Trophoblast cell (in vitro differentiated cells and primary cell): ENCODE measurements at regions not wholly inside any gene's neighbourhood (a gene's known extent, or its start where the extent isn't known, plus 50 kb on each side); places are given as distances from the start of the nearest gene placed in this dataset.

Source experiments
- DNase-seq, 2 donors: peaks; one replicate each; pipeline ENCODE4 v3.0.0-alpha.2; 2016
- H2AFZ ChIP-seq: 2 replicates; pipeline ENCODE4 v1.6.1; 2013; ENCODE audit warnings: low read length, moderate library complexity, mild to moderate bottlenecking; ENCODE audit not compliant: insufficient read depth, poor library complexity
- H2AK5ac ChIP-seq: 2 replicates; pipeline ENCODE4 v1.6.1; 2013; ENCODE audit warnings: mild to moderate bottlenecking, low read length
- H2BK120ac ChIP-seq: 2 replicates; pipeline ENCODE4 v1.6.1; 2013; ENCODE audit warnings: low read length, mild to moderate bottlenecking, moderate library complexity; ENCODE audit not compliant: insufficient read depth, poor library complexity
- H2BK12ac ChIP-seq: 2 replicates; pipeline ENCODE4 v1.6.1; 2013; ENCODE audit warnings: mild to moderate bottlenecking, low read length, moderate library complexity
- H2BK5ac ChIP-seq: 2 replicates; pipeline ENCODE4 v1.6.1; 2013; ENCODE audit warnings: low read length, low read depth, moderate library complexity, mild to moderate bottlenecking; ENCODE audit not compliant: poor library complexity
- H3K14ac ChIP-seq: 2 replicates; pipeline ENCODE4 v1.6.1; 2013; ENCODE audit warnings: mild to moderate bottlenecking, low read length
- H3K18ac ChIP-seq: 2 replicates; pipeline ENCODE4 v1.6.1; 2013; ENCODE audit warnings: mild to moderate bottlenecking, low read length
- H3K23ac ChIP-seq: 2 replicates; pipeline ENCODE4 v1.6.1; 2013; ENCODE audit warnings: low read length
- H3K27ac ChIP-seq: 2 replicates; pipeline ENCODE4 v1.5.1; 2013; ENCODE audit warnings: low read depth, mild to moderate bottlenecking, inconsistent platforms, low read length, moderate library complexity
- H3K27me3 ChIP-seq: 2 replicates; pipeline ENCODE4 v1.6.1; 2013; ENCODE audit warnings: inconsistent platforms, mild to moderate bottlenecking, low read length, moderate library complexity; ENCODE audit not compliant: insufficient read depth
- H3K36me3 ChIP-seq, 2 experiments: 1 replicate in 1 of 2; 2 replicates in 1 of 2; pipeline ENCODE4 v1.6.1; 2013; ENCODE audit warnings: low read length in 2 of 2, mild to moderate bottlenecking in 2 of 2, moderate library complexity in 1 of 2; ENCODE audit not compliant: insufficient read depth in 2 of 2, control insufficient read depth in 1 of 2
- H3K4ac ChIP-seq: 2 replicates; pipeline ENCODE4 v1.6.1; 2013; ENCODE audit warnings: low read depth, mild to moderate bottlenecking, low read length, moderate library complexity
- H3K4me1 ChIP-seq, 2 experiments: 1 replicate in 1 of 2; 2 replicates in 1 of 2; pipeline ENCODE4 v1.6.1; 2013; ENCODE audit warnings: low read length in 2 of 2, mild to moderate bottlenecking in 2 of 2, moderate library complexity in 1 of 2; ENCODE audit not compliant: insufficient read depth in 2 of 2, control insufficient read depth in 1 of 2
- H3K4me2 ChIP-seq: 2 replicates; pipeline ENCODE4 v1.6.1; 2013; ENCODE audit warnings: inconsistent platforms, mild to moderate bottlenecking, low read length, moderate library complexity
- H3K4me3 ChIP-seq: 2 replicates; pipeline ENCODE4 v1.5.1; 2013; ENCODE audit warnings: mild to moderate bottlenecking, low read depth, low read length, inconsistent platforms
- H3K79me1 ChIP-seq: one replicate; pipeline ENCODE4 v1.6.1; 2013; ENCODE audit warnings: low read length
- H3K79me2 ChIP-seq: 2 replicates; pipeline ENCODE4 v1.6.1; 2013; ENCODE audit warnings: low read length, mild to moderate bottlenecking; ENCODE audit not compliant: control insufficient read depth, insufficient read depth, poor library complexity
- H3K9ac ChIP-seq: 2 replicates; pipeline ENCODE4 v1.6.1; 2013; ENCODE audit warnings: mild to moderate bottlenecking, low read length
- H3K9me3 ChIP-seq: 2 replicates; pipeline ENCODE4 v1.6.1; 2013; ENCODE audit warnings: low read depth, mild to moderate bottlenecking, control low read depth, inconsistent platforms, low read length; ENCODE audit not compliant: insufficient read depth
- H4K12ac ChIP-seq: 2 replicates; pipeline ENCODE4 v1.6.1; 2013; ENCODE audit warnings: low read depth, mild to moderate bottlenecking, low read length, moderate library complexity
- H4K8ac ChIP-seq: 2 replicates; pipeline ENCODE4 v1.6.1; 2013; ENCODE audit warnings: low read depth, mild to moderate bottlenecking, low read length, moderate library complexity
- H4K91ac ChIP-seq: one replicate; pipeline ENCODE4 v1.6.1; 2013; ENCODE audit warnings: low read depth, mild to moderate bottlenecking, low read length, moderate library complexity
- WGBS: extraction: QIAGEN DNeasy Blood & Tissue Kit; methylation state at CpG from one replicate; pipeline ENCODE4 v1.1.7; 2013; ENCODE audit warnings: missing lambda C conversion rate; ENCODE audit not compliant: insufficient read length, insufficient coverage; ENCODE audit errors: extremely low coverage; 5-methylcytosine and 5-hydroxymethylcytosine counted together

DNA sequence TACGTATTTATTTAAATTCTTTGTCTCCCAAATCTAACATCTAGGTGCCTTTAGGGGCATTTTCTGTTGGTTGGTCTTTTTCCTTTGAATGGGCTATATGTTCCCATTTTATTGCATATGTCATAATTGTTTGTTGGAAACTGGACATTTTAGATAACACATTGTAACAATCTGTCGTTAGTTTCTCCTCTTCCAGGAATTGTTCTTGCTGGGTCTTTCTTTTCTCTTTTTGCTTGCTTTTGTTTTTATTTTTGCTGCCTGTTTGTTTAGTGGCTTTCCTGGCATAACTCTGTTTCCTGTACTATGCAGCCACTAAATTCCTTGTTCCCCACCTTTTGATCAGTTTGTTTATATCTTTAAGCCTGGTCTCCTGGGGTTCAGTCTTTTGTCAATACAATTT lies 244.3 kb upstream of the RTL1 start:
- Histone ChIP-seq H3K9ac (no peak overlapping the region), H3K27me3 (no peaks in the 10 kb centered on the region), H3K9me3 (no peaks in the 10 kb centered on the region), H4K8ac (no peak overlapping the region), H3K4me3 (no peak overlapping the region), H3K4me1 (no peaks in the 10 kb centered on the region), H3K79me2 (no peaks in the 10 kb centered on the region), H3K23ac (no peak overlapping the region), H3K14ac (no peak overlapping the region), H4K12ac (no peak overlapping the region), H2BK5ac (no peak overlapping the region), H3K27ac (no peak overlapping the region), H3K4ac (no peak overlapping the region), H3K18ac (no peak overlapping the region), H3K79me1 (no peaks in the 10 kb centered on the region), H2AFZ (no peak overlapping the region), H3K36me3 (no peaks in the 10 kb centered on the region), H3K4me2 (no peak overlapping the region), H2BK120ac (no peak overlapping the region), H2BK12ac (no peak overlapping the region), H4K91ac (no peak overlapping the region), H2AK5ac (no peak overlapping the region)
- WGBS, result no CpG with 5 or more reads among the region's 2 CpGs
- DNase-seq, result no peak

- Histone ChIP-seq H3K36me3 (no peaks in the 10 kb centered on the region), H3K4me2 (no peak overlapping the region), H3K9ac (peak overlapping the region; percentile 31), H2BK12ac (no peak overlapping the region), H3K4ac (no peak overlapping the region), H3K27ac (no peak overlapping the region), H3K27me3 (no peaks in the 10 kb centered on the region), H3K4me3 (no peak overlapping the region), H2AFZ (no peak overlapping the region), H4K8ac (no peak overlapping the region), H3K23ac (no peak overlapping the region), H3K18ac (no peak overlapping the region), H4K91ac (no peak overlapping the region), H3K9me3 (peaks cover 5% of the 10 kb centered on the region), H2BK5ac (no peak overlapping the region), H3K4me1 (no peaks in the 10 kb centered on the region), H4K12ac (no peak overlapping the region), H2AK5ac (no peak overlapping the region), H2BK120ac (no peak overlapping the region), H3K79me1 (no peaks in the 10 kb centered on the region), H3K79me2 (no peaks in the 10 kb centered on the region), H3K14ac (no peak overlapping the region)
- no peak for DNase-seq
- no CpG with 5 or more reads among the region's 6 CpGs for whole genome bisulfite sequencing
Measured at GRCh38 chr14:101150039-101150610, 246.6 kb upstream of the RTL1 start.

GRCh38 chr14:101151226-101151926 lies 247.9 kb upstream of the RTL1 start:
- no peak overlapping the region for H3K27ac ChIP-seq
- H2AFZ ChIP-seq, result no peak overlapping the region
- no peaks in the 10 kb centered on the region for H3K27me3 ChIP-seq
- no peaks in the 10 kb centered on the region for H3K79me1 ChIP-seq
- H3K4me2 ChIP-seq, result no peak overlapping the region
- no peak overlapping the region for H3K18ac ChIP-seq
- no peak overlapping the region for H4K12ac ChIP-seq
- no peaks in the 10 kb centered on the region for H3K36me3 ChIP-seq
- H2BK12ac ChIP-seq, result no peak overlapping the region
- H3K4me1 ChIP-seq, result no peaks in the 10 kb centered on the region
- H3K79me2 ChIP-seq, result no peaks in the 10 kb centered on the region
- no peak overlapping the region for H3K4ac ChIP-seq
- WGBS, result no CpG with 5 or more reads among the region's 28 CpGs
- H2AK5ac ChIP-seq, result no peak overlapping the region
- peaks cover 5% of the 10 kb centered on the region for H3K9me3 ChIP-seq
- no peak overlapping the region for H3K4me3 ChIP-seq
- no peak overlapping the region for H4K91ac ChIP-seq
- no peak overlapping the region for H4K8ac ChIP-seq
- no peak overlapping the region for H2BK120ac ChIP-seq
- DNase-seq, result no peak
- no peak overlapping the region for H3K14ac ChIP-seq
- H3K23ac ChIP-seq, result no peak overlapping the region
- no peak overlapping the region for H2BK5ac ChIP-seq
- H3K9ac ChIP-seq, result no peak overlapping the region

GRCh38 chr14:101151927-101152305 lies 248.4 kb upstream of the RTL1 start:
- Histone ChIP-seq H3K79me2 (no peaks in the 10 kb centered on the region), H3K27ac (no peak overlapping the region), H2BK5ac (no peak overlapping the region), H4K8ac (no peak overlapping the region), H3K27me3 (no peaks in the 10 kb centered on the region), H3K4me2 (no peak overlapping the region), H3K4me1 (no peaks in the 10 kb centered on the region), H4K12ac (no peak overlapping the region), H3K36me3 (no peaks in the 10 kb centered on the region), H3K9me3 (peaks cover 5% of the 10 kb centered on the region), H2AFZ (no peak overlapping the region), H3K79me1 (no peaks in the 10 kb centered on the region), H3K4me3 (no peak overlapping the region), H2BK12ac (no peak overlapping the region), H4K91ac (no peak overlapping the region), H2AK5ac (no peak overlapping the region), H2BK120ac (no peak overlapping the region), H3K9ac (no peak overlapping the region), H3K18ac (no peak overlapping the region), H3K4ac (no peak overlapping the region), H3K14ac (no peak overlapping the region), H3K23ac (no peak overlapping the region)
- no CpG with 5 or more reads among the region's 18 CpGs for WGBS
- no peak for DNase-seq
